OCI-LY3 (cell line): ENCODE measurements at regions not wholly inside any gene's neighbourhood (a gene's known extent, or its start where the extent isn't known, plus 50 kb on each side); places are given as distances from the start of the nearest gene placed in this dataset.

Source experiments
- EZH2phosphoT487 ChIP-seq: fragments of 200-600 bp; shearing (Covaris generic); IDR thresholded peaks from 2 replicates; pipeline ENCODE4 v1.6.1; 2018; ENCODE audit warnings: antibody characterized with exemption, mixed run types, low read depth
- TF ChIP-seq, protein P1 (sequence below): fragments of 200-600, 300-600 bp; sonication (generic); IDR thresholded peaks from 2 replicates; pipeline ENCODE4 v1.5.1; 2014; ENCODE audit warnings: antibody characterized with exemption, low read length, low read depth

DNA sequence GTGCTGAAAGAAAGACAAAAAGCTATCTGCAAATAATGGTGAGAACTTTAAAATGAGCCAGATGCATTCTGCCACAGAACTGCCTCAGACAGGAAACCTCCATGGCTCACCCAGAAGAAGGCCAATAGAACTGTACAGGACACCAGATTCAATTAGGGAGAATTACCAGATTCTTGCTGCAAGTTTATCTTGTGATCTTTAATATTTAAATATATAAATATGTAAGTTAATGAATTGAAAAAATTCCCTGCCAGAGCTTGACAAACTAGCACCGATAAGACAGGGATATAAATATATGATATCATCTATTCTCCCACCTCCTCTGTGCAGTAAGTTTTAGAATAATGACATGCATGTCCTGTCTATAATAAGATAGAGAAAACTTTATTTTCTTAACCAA is 252.8 kb downstream of the PLK2 start:
- TF ChIP-seq, protein P1, sequence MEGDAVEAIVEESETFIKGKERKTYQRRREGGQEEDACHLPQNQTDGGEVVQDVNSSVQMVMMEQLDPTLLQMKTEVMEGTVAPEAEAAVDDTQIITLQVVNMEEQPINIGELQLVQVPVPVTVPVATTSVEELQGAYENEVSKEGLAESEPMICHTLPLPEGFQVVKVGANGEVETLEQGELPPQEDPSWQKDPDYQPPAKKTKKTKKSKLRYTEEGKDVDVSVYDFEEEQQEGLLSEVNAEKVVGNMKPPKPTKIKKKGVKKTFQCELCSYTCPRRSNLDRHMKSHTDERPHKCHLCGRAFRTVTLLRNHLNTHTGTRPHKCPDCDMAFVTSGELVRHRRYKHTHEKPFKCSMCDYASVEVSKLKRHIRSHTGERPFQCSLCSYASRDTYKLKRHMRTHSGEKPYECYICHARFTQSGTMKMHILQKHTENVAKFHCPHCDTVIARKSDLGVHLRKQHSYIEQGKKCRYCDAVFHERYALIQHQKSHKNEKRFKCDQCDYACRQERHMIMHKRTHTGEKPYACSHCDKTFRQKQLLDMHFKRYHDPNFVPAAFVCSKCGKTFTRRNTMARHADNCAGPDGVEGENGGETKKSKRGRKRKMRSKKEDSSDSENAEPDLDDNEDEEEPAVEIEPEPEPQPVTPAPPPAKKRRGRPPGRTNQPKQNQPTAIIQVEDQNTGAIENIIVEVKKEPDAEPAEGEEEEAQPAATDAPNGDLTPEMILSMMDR, result no peak
- no peak for TF ChIP-seq EZH2phosphoT487
